NCI-H524 (cell line): ENCODE measurements at regions not wholly inside any gene's neighbourhood (a gene's known extent, or its start where the extent isn't known, plus 50 kb on each side); places are given as distances from the start of the nearest gene placed in this dataset.

ENCODE experiments used
- DNase-seq, 2 experiments: peaks; one replicate each; lab custom pipeline; 2025; lab: John Stamatoyannopoulos, UW

DNA sequence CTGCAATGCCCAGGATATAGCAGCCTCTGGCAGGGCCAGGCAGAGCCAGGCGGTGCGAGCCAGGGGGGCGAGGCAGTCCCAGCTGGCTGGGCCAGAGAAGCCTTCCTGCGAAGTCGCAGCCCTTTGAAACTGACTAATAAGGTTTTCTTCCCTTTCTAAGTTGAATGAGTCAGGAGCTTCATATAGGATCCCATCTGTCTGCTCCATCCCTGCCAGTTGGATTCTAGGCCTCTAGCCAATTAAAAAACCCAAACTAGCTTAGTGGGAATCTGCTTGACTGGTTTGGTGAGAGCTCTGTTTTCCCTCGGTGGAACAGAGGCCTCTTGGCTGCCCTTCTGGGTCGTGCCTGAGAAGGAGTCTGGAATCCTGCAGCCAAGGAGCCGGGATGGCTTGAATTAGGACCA, 70.1 kb upstream of the RAPGEF1 start:
- peak; percentile 97 to 99 for DNase-seq

- DNase-seq: no peak
These were observed 68.4 kb upstream of the RAPGEF1 start for GRCh38 chr9:131808291-131808690.

- no peak for DNase-seq
These were observed 67.5 kb upstream of the RAPGEF1 start for GRCh38 chr9:131807144-131807983.

- DNase-seq: no peak
These were observed 65.9 kb upstream of the RAPGEF1 start for GRCh38 chr9:131805803-131806202.

- no peak for DNase-seq
These were observed 65.0 kb upstream of the RAPGEF1 start for GRCh38 chr9:131804826-131805225.

DNA sequence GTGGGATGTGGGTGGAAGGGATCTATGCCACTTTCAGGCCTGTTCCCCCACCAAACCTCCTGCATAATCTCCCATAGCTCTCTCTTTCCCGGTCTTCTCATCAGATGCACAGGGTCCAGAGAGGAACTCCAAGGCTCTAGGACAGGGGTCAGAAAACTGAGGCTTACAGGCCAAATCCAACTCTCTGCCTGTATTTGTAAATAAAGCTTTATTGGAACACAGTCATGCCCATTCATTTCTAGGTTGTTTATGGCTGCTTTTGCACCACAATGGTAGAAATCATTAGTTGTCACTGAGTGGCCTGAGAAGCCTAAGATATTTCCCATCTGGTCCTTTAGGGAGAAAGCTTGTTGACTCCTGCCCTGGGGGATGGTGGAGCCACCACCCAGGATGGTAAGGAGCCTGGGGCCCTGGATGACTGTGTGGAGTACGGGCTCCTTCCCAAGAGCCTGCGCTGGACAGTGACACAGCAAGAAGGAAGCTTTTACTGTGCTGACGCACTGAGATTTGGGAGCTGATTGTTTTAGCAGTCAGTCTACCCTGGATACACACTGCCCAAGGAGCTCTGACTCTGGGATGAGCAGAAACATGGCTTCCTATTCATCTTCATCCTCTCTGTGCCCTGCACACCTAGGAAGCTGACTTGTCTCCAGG, 64.0 kb upstream of the RAPGEF1 start:
- DNase-seq: no peak

- no peak for DNase-seq
These were observed 61.9 kb upstream of the RAPGEF1 start for GRCh38 chr9:131801810-131802209.

- DNase-seq: peak; percentile 54 to 78
These were observed 61.0 kb upstream of the RAPGEF1 start for GRCh38 chr9:131800843-131801242.

DNA sequence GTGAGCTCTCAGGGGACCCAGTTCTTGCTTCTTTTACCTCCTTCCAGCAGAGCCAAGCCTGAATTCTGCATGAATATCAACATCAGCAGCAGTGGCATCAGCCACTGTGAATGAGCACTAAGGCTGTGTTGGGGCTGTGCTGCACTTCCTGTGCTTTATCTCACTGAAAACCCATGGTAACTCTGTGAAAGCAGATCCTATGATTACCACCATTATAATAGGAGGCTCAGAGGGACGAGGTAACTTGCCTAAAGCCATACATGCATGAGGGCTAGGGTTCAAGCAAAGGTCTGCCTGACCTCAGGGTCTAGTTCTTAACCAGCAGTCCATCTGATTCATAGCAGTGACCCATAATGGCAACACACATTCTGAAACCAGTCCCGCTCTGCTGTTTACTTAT, 60.5 kb upstream of the RAPGEF1 start:
- DNase-seq: no peak

DNA sequence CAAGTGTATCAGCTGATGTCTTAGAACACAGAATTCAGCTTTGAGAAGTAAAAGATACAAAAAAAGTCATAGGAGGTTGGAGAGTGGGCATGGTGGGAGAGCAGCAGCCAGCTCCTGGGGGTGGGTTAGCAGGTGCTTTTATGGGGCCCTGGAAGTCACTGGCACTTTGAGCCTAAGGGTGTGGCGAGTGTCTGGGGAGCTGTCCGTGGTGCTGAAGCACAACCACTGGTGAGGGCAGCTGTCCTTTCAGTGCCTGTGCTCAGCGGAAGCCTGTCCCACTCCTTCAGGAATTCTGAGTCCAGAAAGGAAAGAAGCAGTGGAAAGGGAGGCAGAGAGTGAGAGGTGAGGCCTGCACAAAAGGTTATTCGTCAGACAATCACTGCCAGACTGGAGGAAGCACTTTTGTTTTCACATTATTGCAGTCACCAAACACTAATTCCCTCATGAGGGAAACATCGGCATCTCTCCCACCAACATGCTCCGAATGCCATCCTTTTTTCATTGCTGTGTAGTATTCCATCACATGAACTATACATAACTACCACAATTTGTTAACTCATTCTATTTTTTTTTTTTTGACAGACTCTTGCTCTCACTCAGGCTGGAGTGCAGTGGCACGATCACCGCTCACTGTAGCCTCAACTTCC, 59.4 kb upstream of the RAPGEF1 start:
- no peak for DNase-seq

GRCh38 chr9:131798246-131798645, 58.4 kb upstream of the RAPGEF1 start:
- DNase-seq: peak in 1 of 2 experiments; percentile 29

DNA sequence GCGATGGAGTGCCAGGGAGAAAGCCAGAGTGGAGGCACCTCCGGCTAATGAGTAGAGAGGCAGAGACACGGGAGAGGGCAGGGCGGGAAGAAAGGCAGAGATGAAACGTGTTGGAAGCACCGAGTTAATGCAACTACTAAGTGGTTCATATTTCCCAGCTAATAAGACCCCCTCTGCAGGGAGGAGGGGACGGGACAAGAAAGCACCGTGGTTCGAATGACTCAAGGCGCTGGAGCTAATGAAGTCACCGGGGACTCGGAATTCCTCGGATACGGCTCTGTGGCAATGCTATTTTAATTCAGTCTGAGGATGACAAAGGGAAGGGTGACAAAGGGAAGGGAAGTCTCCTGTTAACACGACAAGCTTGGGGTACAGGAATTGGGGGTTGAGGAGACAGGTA, 54.5 kb upstream of the RAPGEF1 start:
- DNase-seq: no peak

GRCh38 chr9:131791542-131792254, 51.8 kb upstream of the RAPGEF1 start:
- no peak for DNase-seq
